Testis (tissue), 2 donors: ENCODE measurements at regions not wholly inside any gene's neighbourhood (a gene's known extent, or its start where the extent isn't known, plus 50 kb on each side); places are given as distances from the start of the nearest gene placed in this dataset.

Source experiments
- POLR2A ChIP-seq: fragments of 450-650 bp; IDR thresholded peaks from one replicate; pipeline ENCODE4 v1.6.1; 2017; ENCODE audit warnings: antibody characterized with exemption, mild to moderate bottlenecking, moderate library complexity
- TF ChIP-seq, protein P1 (sequence below), 3 experiments: fragments of 450-650 bp in 2 of 3; fragments of 200-600 bp in 1 of 3; sonication (generic) in 1 of 3; IDR thresholded peaks; one replicate each; pipeline ENCODE4 v1.5.1; 2016 to 2019; ENCODE audit warnings: antibody characterized with exemption in 3 of 3, mild to moderate bottlenecking in 2 of 3, moderate library complexity in 1 of 3

DNA sequence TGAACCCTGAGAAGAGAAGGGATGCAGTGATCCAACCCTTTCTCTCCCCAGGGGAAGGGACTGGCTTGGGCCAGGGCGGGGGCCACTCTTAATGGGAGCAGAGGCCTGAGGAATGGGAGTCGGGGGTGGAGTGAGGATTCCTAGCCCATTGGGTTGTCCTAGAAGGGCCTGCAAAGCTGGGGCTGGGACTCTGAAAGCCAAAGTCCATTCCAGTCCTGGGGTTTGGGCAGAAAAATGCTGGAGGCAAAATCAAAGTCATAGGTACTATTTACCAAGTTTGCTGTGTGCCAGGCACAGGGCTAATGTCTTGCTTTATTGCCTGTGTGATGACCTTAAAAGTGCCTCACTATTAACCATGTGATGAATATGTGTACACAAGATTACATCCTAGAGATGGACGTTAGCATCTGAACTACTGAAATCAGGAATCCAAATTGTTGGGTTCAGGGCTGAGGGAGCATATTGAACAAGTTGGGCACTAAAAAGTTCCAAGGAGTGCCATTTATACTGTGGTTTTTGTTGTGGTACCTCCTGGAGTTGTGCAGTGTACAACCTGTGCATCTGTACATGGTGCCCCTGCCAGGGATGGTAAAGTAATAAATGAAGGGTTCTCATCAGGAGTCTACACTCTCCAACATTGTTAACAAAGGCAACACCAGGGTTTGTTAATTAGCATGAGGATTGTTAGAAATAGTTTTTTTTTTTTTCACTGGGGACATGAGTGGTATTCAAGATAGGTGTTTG is 84.4 kb upstream of the NKD1 start:
- TF ChIP-seq POLR2A = no peak
- TF ChIP-seq, protein P1, sequence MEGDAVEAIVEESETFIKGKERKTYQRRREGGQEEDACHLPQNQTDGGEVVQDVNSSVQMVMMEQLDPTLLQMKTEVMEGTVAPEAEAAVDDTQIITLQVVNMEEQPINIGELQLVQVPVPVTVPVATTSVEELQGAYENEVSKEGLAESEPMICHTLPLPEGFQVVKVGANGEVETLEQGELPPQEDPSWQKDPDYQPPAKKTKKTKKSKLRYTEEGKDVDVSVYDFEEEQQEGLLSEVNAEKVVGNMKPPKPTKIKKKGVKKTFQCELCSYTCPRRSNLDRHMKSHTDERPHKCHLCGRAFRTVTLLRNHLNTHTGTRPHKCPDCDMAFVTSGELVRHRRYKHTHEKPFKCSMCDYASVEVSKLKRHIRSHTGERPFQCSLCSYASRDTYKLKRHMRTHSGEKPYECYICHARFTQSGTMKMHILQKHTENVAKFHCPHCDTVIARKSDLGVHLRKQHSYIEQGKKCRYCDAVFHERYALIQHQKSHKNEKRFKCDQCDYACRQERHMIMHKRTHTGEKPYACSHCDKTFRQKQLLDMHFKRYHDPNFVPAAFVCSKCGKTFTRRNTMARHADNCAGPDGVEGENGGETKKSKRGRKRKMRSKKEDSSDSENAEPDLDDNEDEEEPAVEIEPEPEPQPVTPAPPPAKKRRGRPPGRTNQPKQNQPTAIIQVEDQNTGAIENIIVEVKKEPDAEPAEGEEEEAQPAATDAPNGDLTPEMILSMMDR (IDR thresholded peaks at IDR 0.05) = no peak
